Motor neuron (in vitro differentiated cells): ENCODE measurements at regions not wholly inside any gene's neighbourhood (a gene's known extent, or its start where the extent isn't known, plus 50 kb on each side); places are given as distances from the start of the nearest gene placed in this dataset.

Source experiments
- ATAC-seq, 8 experiments: fragments of 200-7000 bp; cut with Tn5 transposase; replicated peaks in 6 of 8; 2 replicates each; pipeline ENCODE4 v1.8.0; 2021; ENCODE audit warnings: mild to moderate bottlenecking in 8 of 8, moderate library complexity in 8 of 8
- H3K27ac ChIP-seq, 2 donors: fragments of 250-450 bp; sonication (Bioruptor Pico); 2 replicates each; pipeline ENCODE4 v1.9.0; 2021; ENCODE audit warnings: antibody characterized with exemption in 2 of 2, mild to moderate bottlenecking in 2 of 2, moderate library complexity in 1 of 2
- H3K4me1 ChIP-seq, 2 donors: fragments of 250-450 bp; sonication (Bioruptor Pico); replicated peaks in 1 of 2; 2 replicates each; pipeline ENCODE4 v1.6.1; 2021; ENCODE audit warnings: antibody characterized with exemption in 2 of 2, mild to moderate bottlenecking in 2 of 2, moderate library complexity in 1 of 2
- H3K4me3 ChIP-seq, 5 donors: fragments of 250-450 bp; sonication (Bioruptor Pico); 2 replicates each; pipeline ENCODE4 v1.9.0; 2021; ENCODE audit warnings: antibody characterized with exemption in 5 of 5, mild to moderate bottlenecking in 5 of 5, moderate library complexity in 4 of 5
- WGBS, 10 experiments: fragments of 450-650 bp; shearing (Covaris generic); methylation state at CpG; one replicate each; pipeline ENCODE4 v1.0.0; 2022; 5-methylcytosine and 5-hydroxymethylcytosine counted together
- in situ Hi-C, 9 experiments: fragments of 400-800 bp; cut with MboI; loops; one replicate each; pipeline ENCODE4 v1.15.0; 2021; ENCODE audit warnings: low sequenced_read_pairs in 9 of 9, low pct_unique_long_range_greater_than_20kb in 2 of 9; ENCODE audit not compliant: unreplicated experiment in 9 of 9

- in situ Hi-C loops, result no loop called here
- H3K27ac ChIP-seq, result peak overlapping the region; percentile 51 to 77
- ATAC-seq, result peak in 5 of 8 experiments; percentile 64 to 78 (median 77)
- WGBS, 10 experiments, result 55 to 89% (median 62%) methylated on average over 1 to 6 of the region's 6 CpGs; no CpG with 5 or more reads in 1 of the 10 experiments
- H3K4me3 ChIP-seq, result no peak overlapping the region
- H3K4me1 ChIP-seq, result peaks cover 30 to 43% of the 10 kb centered on the region in 2 donors
Observed at GRCh38 chr9:69981686-69982445, 61.8 kb upstream of the MAMDC2 start.

DNA sequence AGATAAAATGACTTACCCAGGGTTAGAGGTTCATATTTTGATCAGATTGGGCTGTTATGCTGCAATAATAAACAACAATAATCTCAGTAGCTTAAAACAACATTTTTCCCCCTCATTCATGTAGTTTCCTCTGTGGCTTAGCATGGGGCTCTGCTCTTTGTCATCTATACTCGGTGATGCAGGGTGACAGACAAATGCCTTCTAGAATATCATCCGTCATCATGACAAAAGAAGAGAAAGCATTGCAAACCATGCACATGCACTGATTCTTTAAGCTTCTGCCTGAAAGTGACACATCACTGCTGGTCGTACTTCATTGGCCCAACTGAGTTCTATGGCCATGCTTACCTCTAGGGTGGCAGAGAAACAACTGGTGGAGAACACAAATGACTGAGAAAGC is 58.8 kb upstream of the MAMDC2 start:
- 0 to 100% (median 66%) methylated on average over 1 to 3 of the region's 3 CpGs; no CpG with 5 or more reads in 1 of the 10 experiments for WGBS, 10 experiments
- Histone ChIP-seq H3K4me1 (peaks cover 42 to 55% of the 10 kb centered on the region in 2 donors), H3K4me3 (no peak overlapping the region), H3K27ac (no peak overlapping the region)
- in situ Hi-C loops, result no loop called here
- ATAC-seq, result no peak

DNA sequence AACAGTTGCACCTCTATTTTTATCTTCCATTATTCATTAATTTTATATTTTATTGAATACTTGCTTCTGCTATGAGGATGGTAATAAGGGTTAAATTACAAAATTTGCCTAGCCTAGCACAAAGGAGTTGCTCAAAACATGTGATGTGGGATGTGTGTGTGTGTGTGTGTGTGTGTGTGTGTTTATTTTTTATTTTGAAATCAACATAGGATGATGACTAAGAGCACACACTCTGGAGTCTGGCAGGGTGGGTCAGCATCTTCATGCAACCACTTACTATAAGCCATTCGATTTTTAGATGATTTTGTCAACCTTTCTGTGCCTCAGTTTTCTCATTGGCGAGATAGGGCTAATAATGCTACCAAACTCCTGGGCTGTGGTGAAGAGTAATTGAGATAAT is 57.7 kb upstream of the MAMDC2 start:
- ATAC-seq, result peak in 2 of 8 experiments; percentile 69 to 70
- in situ Hi-C loops, result no loop called here

DNA sequence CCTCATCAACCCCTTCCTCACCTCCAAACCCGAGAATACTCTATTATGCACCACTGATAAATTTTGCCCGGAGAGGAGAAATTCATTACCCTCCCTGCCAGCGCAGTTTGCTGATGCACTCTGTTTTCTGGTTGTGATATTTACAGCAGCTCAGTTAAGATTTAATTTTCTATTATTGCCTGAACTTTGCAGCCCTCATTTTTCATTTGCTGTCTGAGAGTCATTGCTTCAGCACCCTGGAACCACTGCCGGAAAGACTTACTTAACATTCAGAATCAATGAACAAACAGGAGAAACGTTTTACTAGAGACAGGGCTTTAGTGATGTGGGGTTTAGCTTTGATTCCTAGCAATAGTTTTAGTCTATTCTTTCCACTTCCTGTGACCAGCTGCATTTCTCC is 56.7 kb upstream of the MAMDC2 start:
- peak in 5 of 8 experiments; percentile 80 to 88 (median 82) for ATAC-seq
- in situ Hi-C loops, result no loop called here
- H3K4me1 ChIP-seq, result peaks cover 35 to 40% of the 10 kb centered on the region in 2 donors
- H3K27ac ChIP-seq, result peak overlapping the region; percentile 46 to 61
- H3K4me3 ChIP-seq, result no peak overlapping the region
- 13 to 55% (median 30%) methylated on average over 1 to 5 of the region's 5 CpGs for WGBS, 10 experiments

More for the DNA sequence above, 57.7 kb upstream of the MAMDC2 start:
- no peak overlapping the region for H3K4me3 ChIP-seq
- 43 to 90% (median 86%) methylated on average over 1 to 2 of the region's 2 CpGs; no CpG with 5 or more reads in 6 of the 10 experiments for WGBS, 10 experiments
- H3K4me1 ChIP-seq, result peaks cover 42 to 50% of the 10 kb centered on the region in 2 donors
- H3K27ac ChIP-seq, result peak overlapping the region in 1 of 2 donors; percentile 20

GRCh38 chr9:69987457-69987856 is 56.2 kb upstream of the MAMDC2 start:
- H3K4me1 ChIP-seq, result peaks cover 31 to 36% of the 10 kb centered on the region in 2 donors
- peak overlapping the region; percentile 46 to 61 for H3K27ac ChIP-seq
- in situ Hi-C loops, result no loop called here
- peak in 5 of 8 experiments; percentile 38 to 78 (median 68) for ATAC-seq
- H3K4me3 ChIP-seq, result no peak overlapping the region

- peaks cover 5 to 8% of the 10 kb centered on the region in 2 donors for H3K4me1 ChIP-seq
- no peak overlapping the region for H3K4me3 ChIP-seq
- no peak overlapping the region for H3K27ac ChIP-seq
- in situ Hi-C loops, result no loop called here
- WGBS, 10 experiments, result 0 to 100% (median 74%) methylated on average over 1 to 2 of the region's 2 CpGs; no CpG with 5 or more reads in 1 of the 10 experiments
- peak in 3 of 8 experiments; percentile 45 to 69 (median 67) for ATAC-seq
Observed at GRCh38 chr9:69993110-69993509, 50.5 kb upstream of the MAMDC2 start.
